ENCODE measurements at regions not wholly inside any gene's neighbourhood (a gene's known extent, or its start where the extent isn't known, plus 50 kb on each side); places are given as distances from the start of the nearest gene placed in this dataset.
A peak's percentile ranks its signal among the peaks of the same experiment; 100 is the strongest.

DNA sequence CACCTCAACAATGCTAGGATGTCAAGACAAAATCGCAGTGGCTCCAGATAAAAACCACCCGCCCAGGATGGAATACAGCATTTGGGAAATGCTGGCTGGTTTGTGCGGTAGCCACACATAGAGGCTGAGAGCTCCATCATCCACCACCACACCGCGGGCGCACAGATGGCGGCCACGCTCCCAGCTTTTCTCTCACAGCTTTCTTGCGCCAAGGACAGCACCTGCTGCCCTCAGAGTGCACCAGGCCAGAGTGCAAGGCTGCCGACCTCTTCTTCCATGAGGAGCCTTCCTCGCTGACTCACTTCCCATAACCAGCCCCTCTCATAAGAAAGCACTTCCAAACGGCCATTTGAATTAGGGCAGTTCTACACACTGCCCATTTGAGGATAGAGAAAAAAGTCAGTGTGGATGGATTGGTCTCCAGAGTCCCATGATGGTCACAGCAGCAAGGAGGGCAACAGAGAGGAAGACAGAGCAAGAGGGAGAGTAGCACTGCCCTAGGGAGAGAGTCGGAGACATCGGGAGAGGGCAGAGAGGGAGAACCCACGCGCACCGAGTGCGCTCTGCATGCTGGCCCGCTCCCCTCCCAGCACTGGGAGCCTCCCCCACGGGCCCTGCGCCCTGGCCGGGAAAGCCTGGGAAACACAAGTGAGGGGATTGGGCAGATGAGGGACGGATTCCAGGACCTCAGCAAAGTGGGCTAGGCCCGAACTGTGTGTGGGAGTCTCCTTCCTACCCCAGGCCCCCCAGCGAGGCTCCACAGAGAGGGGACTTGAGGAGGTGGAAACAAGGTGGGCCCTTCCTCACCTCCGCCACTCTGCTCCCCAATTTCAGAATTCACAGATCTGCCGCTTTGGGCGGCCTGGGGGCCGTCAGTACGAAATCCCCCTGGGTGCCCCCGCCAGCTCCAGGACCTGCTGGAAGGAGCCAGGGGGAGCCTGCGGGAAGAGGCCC lies 156.9 kb downstream of the USP12 start:
- no peak for DNase-seq

DNA sequence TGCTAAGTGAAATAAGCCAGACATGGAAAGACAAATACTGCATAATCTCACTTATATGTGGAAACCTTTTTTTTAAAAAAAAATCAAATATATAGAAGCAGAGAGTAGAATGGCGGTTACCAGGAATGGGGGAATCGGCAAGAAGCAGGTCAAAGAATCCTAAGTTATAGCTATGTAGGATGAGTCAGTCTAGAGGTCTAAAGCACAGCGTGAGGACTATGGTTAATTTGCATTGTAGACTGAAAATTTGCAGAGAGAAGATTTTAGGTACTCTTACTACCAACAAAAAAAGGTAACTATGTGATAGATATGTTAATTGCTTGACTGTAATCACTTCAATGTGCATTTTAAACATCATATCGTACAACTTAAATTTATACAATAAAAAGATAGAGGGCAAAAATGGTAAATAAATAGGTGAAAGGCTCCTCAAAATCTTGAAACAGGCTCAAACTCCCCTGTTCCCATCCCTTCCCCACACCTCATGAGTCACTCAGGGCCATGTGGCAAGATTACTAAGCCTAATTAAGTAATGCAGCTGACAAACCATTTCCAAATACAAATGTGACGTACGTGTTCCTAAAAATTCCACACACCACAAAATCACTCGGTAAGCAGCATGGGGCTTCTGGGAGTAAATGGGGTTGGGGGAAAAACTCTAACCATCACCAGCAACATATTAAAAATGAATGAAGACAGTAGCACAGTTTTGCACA lies 159.0 kb downstream of the USP12 start:
- no peak for DNase-seq

DNA sequence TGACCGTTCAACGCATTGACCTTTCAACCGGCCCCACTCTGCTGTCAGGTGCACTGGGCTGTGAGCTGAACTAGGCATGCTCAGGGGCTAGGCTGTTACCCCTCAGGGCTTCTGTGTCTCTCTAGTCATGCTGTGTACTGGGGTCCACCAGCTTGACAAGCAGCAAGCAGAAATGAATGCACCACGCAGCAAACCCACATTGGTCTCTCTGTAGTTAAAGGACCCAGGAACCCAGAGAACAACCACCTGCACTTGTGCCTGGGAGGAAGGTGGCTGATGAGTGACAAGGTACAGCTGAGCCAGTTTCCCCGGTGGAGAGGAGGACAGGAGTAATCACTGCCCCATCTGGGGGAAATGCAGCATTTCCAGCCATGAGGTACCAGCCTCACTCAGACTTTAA lies 159.9 kb downstream of the USP12 start:
- DNase-seq, result no peak

DNA sequence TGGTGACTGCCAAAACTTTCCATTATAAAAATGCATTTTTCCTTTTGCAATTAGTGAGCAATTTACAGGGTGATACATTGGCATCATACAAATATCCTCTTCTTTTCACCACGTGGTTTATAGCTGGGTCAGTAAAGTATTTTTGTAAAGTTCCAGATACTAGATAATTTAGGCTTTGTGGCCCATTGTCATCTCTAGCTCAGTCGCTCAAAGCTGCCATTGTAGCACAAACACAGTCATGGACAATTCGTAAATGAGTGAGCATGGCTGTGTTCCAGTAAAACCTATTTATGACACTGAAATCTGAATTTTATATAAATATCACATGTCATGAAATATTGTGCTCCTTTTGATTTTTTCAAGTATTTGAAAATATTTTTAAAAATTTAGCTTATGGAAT lies 162.9 kb downstream of the USP12 start:
- DNase-seq, result no peak

DNA sequence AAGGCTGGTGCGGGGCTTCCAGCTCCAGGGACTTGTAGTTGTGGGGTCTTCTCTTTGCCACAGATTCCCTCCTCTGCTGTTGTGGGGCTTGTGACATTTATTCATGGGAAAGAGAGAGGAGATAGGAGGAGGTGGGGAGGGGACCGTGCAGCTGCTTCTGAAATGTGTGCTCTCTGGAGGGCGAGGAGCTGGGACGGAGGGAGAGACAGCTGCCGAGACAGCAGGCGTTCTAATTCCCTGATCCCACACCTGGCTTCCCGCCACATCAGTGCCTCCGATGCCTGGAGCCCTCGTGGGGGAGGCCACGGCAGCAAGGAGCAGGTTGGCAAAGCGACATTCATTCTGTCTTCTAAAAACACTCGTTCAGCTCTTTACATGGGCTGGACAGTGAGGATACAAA lies 164.4 kb downstream of the USP12 start:
- no peak for DNase-seq

DNA sequence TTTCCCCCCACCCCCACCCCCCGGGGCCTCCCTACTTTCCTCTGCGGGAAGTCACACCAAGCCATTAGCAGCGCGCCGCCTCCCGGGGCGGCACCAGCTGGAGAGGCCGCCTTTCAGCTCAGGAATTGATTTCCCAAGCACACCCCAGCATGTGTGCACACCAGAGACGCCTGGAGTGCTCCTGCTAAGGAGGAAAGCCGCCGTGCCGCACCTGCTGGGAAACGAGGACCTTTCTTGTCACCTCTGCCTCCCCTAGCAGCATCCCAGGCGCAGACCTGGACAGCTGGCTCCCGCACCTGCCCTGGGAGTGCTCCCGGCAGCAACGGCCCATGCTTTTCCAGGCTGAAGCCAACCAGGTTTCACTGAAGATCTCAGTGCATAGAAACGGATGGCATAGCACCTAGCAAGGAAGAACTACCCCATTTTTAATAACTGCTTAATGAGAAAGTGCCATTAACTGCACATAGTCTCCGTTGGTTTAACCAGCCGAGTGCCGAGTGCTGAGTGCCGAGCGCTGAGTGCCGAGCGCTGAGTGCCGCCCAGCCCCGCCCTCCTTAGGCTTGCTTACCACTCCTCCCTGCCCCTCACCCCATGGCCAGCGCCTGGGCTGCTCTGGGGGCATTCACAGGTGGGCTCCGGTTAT lies 165.0 kb downstream of the USP12 start:
- no peak for DNase-seq

DNA sequence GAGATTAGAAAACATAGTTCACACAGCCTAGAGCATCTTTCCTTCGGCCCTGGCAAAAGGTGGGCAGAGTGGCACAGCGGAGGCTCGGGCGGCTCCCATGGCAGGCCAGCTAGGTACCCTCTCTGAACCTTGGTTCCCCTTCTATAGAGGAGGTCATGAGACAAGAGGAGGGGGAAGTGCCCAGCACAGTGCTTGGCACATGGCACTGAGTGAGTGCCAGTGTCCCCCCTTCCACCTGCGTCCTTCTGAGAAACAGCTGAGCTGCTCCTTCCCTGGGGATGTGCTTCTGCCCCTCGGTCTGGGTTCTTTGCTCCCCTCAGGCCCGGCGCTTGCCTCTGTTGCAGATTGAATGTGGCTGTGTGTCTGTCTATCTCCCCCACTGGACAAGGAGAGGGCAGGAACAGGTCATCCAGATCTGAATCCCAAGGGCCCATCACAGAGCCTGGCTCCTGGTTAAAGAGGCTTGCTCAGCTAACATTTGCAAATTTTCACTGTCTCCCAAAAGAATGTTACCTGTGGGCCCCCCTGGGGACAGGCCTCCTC lies 165.6 kb downstream of the USP12 start:
- DNase-seq, result no peak

DNA sequence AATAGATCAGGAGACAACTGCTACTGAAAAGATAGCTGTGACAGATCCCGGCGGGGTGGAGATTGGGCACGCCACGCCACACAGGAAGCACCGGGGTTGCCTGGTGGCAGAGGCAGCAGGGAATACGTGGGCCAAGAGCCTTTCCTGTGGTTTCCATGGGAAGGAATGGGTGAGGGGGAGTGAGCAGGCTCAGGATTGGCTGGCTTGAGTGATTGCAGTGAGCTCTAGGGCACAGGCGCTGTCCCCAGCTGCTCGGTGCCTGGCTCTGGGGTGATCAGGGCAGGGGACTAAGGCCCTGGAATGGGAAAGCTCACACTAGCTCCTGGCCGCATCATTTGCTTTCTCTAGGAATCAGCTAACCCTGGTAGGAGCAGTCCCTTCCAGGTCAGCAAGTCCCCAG lies 166.1 kb downstream of the USP12 start:
- no peak for DNase-seq

DNA sequence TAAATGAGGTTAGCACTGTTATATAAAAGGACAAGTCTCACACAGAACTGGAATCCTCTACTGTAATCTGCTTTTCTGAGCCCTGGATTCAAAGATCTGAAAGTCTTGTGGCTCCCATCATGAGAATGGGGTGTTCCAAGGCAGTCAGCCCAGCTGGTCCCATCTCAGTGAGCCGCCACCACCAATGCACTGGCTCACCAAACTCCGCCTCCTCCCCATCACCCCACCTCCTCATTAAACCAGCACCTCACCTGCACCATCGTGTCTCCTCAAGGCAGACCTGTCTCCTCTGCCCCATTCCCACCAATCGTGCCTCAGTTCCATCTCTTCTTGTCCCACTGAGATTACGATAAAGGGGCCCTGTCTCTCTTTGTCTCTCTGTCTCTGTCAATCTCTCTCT lies 166.7 kb downstream of the USP12 start:
- DNase-seq, result no peak

DNA sequence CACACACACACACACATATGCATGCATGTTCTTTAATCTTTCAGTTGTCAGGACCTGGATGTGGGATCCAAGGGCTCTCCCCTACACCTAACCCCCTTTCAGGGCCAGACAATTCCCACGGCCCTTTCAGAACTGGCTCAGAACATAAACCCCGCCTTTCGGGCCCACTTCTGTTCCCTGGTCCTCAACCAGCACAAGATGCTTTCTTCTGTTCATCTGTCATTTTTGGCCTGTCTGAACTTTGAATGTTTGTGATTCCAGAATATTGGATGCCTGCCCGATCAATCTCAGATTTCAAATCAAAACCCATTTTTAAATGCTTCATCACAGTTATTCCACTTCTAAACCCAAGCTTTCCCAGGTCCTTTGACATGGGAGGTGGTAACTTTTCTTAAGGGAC lies 167.3 kb downstream of the USP12 start:
- no peak for DNase-seq

DNA sequence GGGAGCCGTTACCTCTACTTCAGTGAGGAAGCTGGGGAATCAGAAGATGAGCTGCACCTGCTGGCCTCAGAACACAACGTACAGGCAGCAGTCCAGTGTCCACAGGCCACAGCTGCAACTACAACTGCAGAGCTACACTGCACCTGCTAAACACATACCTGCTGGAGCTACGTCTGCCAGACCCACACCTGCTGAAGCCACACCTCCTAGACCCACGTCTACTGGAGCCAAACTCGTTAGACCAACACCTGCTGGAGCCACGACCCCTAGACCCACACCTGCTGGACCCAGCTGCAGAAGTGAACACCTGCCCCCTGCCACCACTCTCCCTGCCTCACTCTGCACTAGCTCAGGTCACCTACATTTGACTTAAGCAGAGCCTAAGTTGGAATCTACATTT lies 169.9 kb downstream of the USP12 start:
- no peak for DNase-seq

DNA sequence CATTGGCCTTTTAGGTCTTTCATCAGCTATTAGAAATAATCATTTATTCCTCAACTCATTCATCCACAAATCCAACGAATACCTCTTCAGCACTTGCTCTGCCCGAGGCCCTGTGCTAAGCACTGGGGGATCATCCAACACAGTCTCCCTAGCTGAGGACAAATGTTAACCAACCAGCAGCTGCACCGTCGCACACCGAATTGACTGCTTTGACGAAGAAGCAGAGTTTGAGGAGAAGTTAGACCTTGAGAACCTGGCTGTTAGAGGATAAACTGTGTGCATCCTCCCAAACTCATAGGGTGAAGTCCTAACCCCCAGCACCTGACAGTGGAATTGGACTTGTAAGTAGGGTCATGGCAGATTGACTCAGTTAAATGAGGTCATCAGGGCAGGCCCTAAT lies 170.9 kb downstream of the USP12 start:
- DNase-seq, result no peak

DNA sequence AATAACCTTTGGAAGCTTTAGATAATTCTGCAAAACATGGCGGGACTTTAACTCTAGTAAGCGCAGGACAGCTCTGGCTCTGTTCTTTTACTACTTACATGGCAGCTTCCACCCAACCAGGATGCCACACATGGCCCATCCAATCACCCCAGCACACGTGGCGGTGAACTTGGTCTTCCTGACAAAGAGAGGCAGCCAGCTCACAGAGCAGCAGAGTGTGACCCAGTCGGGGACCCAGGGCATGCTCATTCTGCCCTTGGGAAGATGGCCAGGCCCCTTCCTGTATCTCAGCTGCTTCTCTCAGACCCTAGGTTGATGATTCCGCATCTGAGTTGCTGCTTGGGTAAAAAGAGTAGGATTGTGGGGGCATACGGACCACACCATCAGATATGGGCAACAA lies 172.1 kb downstream of the USP12 start:
- no peak for DNase-seq

DNA sequence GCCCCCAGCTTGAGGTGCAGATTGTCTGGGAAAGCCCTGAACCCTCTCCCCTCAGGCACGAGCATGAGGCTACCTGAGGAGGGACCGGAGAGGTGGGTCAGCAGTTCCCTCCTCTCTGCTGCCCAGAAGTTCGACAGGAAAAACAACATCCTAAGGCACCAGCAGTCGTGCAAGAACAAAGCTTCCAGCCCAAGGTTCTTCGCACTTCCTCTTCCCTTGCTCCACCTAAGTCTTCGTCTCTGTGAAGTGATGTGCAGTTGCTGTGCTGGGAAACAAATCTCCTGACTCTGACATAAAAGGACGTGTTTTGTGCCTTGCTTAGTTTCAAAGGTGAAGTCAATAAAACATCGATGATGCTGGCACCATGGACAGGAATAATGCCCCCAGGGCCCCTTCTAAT lies 173.3 kb downstream of the USP12 start:
- no peak for DNase-seq

DNA sequence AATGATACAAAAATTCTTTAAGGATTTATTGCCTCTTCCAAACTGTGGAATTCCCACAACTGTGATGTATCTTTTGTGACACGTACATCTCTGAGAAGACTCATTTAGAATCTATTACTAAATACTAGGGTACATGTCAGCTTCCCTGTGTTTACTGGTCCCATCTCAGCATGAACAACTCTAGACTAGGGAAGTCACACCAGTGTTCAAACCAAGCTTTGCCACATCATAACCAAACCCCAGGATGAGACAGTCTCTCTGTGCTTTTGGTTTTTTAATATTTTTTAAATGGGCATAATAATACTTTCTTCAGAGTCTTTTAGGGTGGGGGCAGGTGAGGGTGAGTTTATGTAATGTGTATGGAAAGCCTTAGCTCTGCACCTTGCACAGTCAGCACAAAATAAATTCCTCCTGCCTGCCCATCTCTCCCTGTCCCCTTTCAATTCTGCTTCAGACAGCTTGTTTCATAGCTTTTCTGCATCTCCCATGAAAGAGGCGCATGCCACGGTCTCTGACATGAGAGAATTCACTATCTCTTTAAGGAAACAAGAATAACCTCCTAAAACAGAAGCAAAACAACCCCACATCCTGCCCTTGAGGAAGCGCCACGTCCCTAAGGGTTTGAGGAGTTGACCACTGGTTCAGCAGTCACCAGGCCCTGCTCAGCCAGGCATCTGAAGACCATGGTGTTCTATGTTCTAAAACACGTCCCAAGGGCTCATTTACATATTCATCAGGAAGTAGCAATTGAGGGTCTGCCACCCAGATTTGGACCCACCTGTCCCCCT lies 174.5 kb downstream of the USP12 start:
- DNase-seq, result peak; percentile 87

DNA sequence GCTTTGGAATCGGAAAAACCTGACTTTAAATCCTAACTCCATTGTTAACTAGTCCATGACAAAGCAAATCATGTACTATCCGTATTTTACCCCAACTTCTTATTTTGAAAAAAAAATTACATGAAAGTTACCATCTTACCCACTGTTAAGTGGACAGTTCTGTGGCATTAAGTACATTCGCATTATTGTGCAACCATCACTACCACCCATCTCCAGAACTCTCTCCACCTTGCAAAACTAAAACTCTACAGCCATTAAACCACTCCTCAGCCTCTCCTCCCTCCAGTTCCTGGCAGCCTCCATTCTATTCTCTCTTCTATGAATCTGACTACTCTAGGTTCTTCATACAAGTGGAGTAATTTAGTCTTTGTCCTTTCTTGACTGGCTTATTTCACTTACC lies 176.5 kb downstream of the USP12 start:
- DNase-seq, result no peak

DNA sequence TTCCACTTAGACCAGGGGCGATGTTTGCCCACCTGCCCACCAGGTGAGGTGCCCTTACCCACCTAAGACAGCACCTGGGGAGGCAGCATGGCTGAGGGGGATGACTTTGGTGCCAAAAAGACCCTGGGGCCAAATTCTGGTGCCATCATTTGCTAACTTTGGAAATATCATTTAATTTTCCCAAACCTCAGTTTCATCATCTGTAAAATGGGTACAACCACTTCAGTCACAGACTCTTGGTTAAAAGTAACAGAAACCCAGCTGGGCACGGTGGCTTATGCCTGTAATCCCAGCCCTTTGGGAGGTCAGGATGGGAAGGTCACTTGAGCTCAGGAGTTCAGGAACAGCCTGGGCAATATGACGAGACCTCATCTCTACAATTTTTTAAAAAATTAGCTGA lies 177.8 kb downstream of the USP12 start:
- no peak for DNase-seq

DNA sequence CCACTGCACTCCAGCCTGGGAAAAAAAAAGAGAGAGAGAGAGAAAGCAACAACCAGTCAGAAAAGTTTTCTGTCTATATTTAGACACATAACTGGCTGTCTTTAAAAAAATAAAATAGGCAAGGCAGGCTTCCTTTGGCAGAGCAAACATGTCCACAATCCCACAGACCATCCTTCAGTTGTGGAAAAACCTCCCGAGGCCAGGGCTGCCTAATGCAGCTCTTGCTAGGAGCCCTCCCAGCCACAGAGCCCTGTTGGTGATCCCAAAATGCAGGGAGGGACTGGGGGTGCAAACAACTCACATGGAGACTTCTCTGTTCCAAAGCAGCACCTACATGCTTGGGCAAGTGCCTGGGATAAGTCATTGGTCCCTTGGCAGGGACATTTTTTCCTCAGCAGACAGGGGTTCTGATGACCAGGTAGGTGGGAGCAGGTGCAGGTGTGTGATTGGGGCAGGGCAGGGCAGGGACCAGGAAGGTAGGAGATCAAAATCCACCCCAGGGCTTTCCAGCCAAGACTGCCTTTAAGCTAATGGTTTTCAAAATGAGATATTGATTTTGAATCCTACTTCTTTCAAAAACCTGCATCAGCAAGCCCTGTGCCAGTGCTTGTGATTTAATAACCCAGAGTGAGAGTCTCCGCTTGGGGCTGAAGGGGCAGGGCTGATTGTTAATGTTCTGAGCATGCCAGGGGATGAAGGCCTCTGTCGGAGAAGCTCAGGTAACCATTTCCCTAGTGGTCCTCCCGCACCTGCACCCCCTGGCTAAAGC lies 178.5 kb downstream of the USP12 start:
- no peak for DNase-seq

DNA sequence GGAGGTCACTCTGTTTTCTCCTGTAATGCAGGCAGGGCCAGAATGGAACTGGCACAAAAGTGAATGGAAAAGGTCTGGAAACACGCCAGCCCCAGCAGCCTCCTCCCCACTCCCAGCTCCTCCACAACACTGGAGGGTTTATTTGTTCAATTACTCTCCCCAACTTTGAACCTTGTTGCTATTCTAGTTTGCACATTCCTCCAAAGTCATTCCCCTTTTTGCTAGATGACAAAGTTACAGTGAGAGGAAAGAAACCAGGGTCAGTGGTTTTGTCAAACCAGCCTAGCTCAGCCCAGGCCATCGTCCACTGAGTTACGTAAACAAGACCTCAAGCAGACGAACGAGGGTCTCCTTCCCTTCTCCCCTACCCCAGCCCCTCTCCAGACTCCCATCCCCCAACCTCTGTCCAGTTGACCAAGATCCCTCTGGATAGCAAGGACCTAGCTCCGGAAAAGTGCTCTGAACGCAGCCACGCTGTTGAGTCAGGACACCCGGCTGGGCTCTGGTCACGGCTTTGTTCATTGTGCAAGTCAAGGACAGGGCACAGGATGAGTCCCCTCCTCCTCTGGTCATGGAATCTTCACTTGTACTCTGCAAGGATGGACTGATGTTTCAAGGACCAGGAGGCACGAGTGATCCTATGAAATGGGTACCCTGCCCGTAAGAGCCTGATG lies 180.0 kb downstream of the USP12 start:
- DNase-seq, result no peak

DNA sequence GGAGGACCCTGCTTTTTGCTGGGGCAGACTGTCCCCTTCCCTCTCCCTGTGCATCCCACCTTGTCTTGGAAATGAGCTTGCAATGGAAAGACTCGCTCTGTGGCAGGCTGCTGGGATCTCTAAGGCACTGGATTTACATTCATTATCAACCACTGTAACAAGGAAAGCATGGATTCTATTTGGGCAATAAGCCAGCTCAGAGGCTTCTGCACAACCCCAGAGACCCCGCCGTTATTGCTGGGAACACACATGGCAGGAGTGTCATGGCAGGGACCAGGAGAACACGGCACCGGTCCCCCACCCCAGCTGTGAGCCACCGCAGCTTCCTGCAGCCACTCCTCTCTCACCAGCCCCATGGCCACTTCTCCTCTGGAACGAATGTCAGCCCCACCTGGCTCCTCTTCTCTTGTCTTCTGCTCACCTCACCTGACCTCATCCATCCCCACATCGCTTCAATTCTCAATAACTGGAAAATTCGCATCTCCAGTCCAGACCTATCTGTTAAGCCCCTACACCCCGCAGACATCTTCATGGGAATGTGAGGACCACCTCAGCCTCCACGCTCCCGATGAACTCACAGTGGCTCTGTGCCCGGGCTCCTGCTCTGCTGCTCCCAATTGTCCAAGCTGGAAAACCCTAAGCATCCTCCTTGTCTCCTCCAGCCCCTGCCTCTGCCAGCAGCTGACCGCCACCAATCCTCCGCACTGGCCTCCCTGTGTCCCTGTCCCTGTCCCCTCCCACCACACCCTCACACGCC lies 181.5 kb downstream of the USP12 start:
- no peak for DNase-seq

Measured in activated CD4-positive, alpha-beta T cell treated with anti-CD3 and anti-CD28 coated beads, Interleukin-2, Interleukin-6, amounts not matched to agents 100 ng/mL and 50 ng/mL, durations not matched to agents 16 hours and 8 hours (primary cell).